ENCODE measurements at regions not wholly inside any gene's neighbourhood (a gene's known extent, or its start where the extent isn't known, plus 50 kb on each side); places are given as distances from the start of the nearest gene placed in this dataset.

- BruUV-seq (replicated peaks), result no TSS peak
- H3K9me1 ChIP-seq (replicated peaks; ENCODE audit: control insufficient read depth, extremely low read depth, insufficient read depth, low read length), result no peaks in the 10 kb centered on the region
- no peak for FAIRE-seq
These were observed 434.9 kb upstream of the RUNX1 start for GRCh38 chr21:35484032-35484431.

More at GRCh38 chr21:35484032-35484431, 434.9 kb upstream of the RUNX1 start:
- no peaks in the 10 kb centered on the region for H4K20me1 ChIP-seq (replicated peaks; ENCODE audit: control insufficient read depth, extremely low read depth, insufficient read depth, low read length)
- H3K9ac ChIP-seq (replicated peaks; ENCODE audit: extremely low read depth, insufficient read depth, low read length), result no peak overlapping the region
- intact Hi-C loops (cut with micrococcal nuclease), result no loop called here
- no peak overlapping the region for H2AFZ ChIP-seq (ENCODE audit: low read depth, low read length)
- H3K27me3 ChIP-seq (ENCODE audit: control insufficient read depth in 2 of 2, insufficient read depth in 2 of 2, low read length in 2 of 2), result peaks cover 2% of the 10 kb centered on the region in 2 experiments
- H3K9me3 ChIP-seq (replicated peaks; ENCODE audit: control insufficient read depth, insufficient read depth, low read length), result no peaks in the 10 kb centered on the region
- H3K4me2 ChIP-seq (ENCODE audit: insufficient read depth, low read length), result no peak overlapping the region
- peaks cover 11% of the 10 kb centered on the region for H3K4me1 ChIP-seq (ENCODE audit: control insufficient read depth, extremely low read depth, insufficient read depth, low read length)
- no peak for DNase-seq (ENCODE audit: low read depth, low spot score)
- no peaks in the 10 kb centered on the region for H3K79me2 ChIP-seq (ENCODE audit: control insufficient read depth, insufficient read depth, low read length)
- no peak overlapping the region for H3K27ac ChIP-seq (ENCODE audit: insufficient read depth, low read depth, low read length)
- no peak overlapping the region for H3K4me3 ChIP-seq (replicated peaks in 1 of 3; ENCODE audit: insufficient read depth in 1 of 3, low read depth in 1 of 3, low read length in 3 of 3)
- TF ChIP-seq GATA2 (IDR thresholded peaks at IDR 0.05; ENCODE audit: insufficient read depth, insufficient read length, low read depth, low read length), result no peak
- TF ChIP-seq MYC (IDR thresholded peaks at IDR 0.05; ENCODE audit: low read depth, low read length), result no peak
- no peak for TF ChIP-seq MAX (IDR thresholded peaks at IDR 0.05; ENCODE audit: insufficient read depth, insufficient read length)
- TF ChIP-seq POLR2A (IDR thresholded peaks at IDR 0.05; ENCODE audit: low read depth, low read length), result no peak
- TF ChIP-seq CTCF (IDR thresholded peaks at IDR 0.05; ENCODE audit: extremely low read depth in 1 of 2, insufficient read depth in 1 of 2, low read depth in 1 of 2, low read length in 2 of 2), result no peak
- no peak for TF ChIP-seq EZH2 (IDR thresholded peaks at IDR 0.05; ENCODE audit: borderline replicate concordance, low read depth, low read length, severe bottlenecking)
- no peak for TF ChIP-seq POLR2AphosphoS5 (IDR thresholded peaks at IDR 0.05; ENCODE audit: insufficient read depth, low read depth, low read length)
- TF ChIP-seq FOS (IDR thresholded peaks at IDR 0.05; ENCODE audit: borderline replicate concordance, insufficient read depth, low read length), result no peak
- POLR2A ChIA-PET, result no interaction called here
- CTCF ChIA-PET, result no interaction called here
- dilution Hi-C loops (cut with MboI; ENCODE audit: extremely low pct_ligation_motif_present, low sequenced_read_pairs), result no loop called here
- no peaks in the 10 kb centered on the region for H3K36me3 ChIP-seq (ENCODE audit: control insufficient read depth in 2 of 2, extremely low read depth in 1 of 2, insufficient read depth in 2 of 2, low read length in 2 of 2)

All from endothelial cell of umbilical vein (primary cell).